Lung (tissue), 11 donors: ENCODE measurements at regions not wholly inside any gene's neighbourhood (a gene's known extent, or its start where the extent isn't known, plus 50 kb on each side); places are given as distances from the start of the nearest gene placed in this dataset.

ENCODE experiments used
- ATAC-seq: fragments of 200-7000 bp; cut with Tn5 transposase; one replicate; pipeline ENCODE4 v1.9.1; 2020; ENCODE audit warnings: moderate number of reproducible peaks; ENCODE audit not compliant: insufficient read depth, low FRiP score
- DNase-seq, 3 donors: peaks; one replicate each; pipeline ENCODE4 v3.0.0-alpha.2; 2013 to 2017
- H3K27ac ChIP-seq, 2 donors: one replicate each; pipeline ENCODE4 v1.5.1; 2013; ENCODE audit warnings: mild to moderate bottlenecking in 2 of 2, moderate library complexity in 2 of 2, control low read depth in 1 of 2, inconsistent platforms in 1 of 2, low read depth in 1 of 2, low read length in 1 of 2
- H3K27me3 ChIP-seq, 3 donors: one replicate each; pipeline ENCODE4 v1.5.1; 2013; ENCODE audit warnings: low read length in 2 of 3; ENCODE audit not compliant: control insufficient read depth in 3 of 3, insufficient read depth in 3 of 3
- H3K36me3 ChIP-seq, 4 donors: one replicate each; pipeline ENCODE4 v1.5.1; 2013; ENCODE audit warnings: low read length in 4 of 4, mild to moderate bottlenecking in 1 of 4, moderate library complexity in 1 of 4; ENCODE audit not compliant: control insufficient read depth in 4 of 4, insufficient read depth in 4 of 4
- H3K4me1 ChIP-seq, 5 donors: one replicate each; pipeline ENCODE4 v1.5.1; 2013; ENCODE audit warnings: low read length in 5 of 5, mild to moderate bottlenecking in 2 of 5, moderate library complexity in 1 of 5; ENCODE audit not compliant: control insufficient read depth in 5 of 5, insufficient read depth in 5 of 5
- H3K4me3 ChIP-seq: one replicate; pipeline ENCODE4 v1.5.1; 2013; ENCODE audit warnings: mild to moderate bottlenecking, control low read depth, moderate library complexity
- H3K9ac ChIP-seq, 2 donors: one replicate each; pipeline ENCODE4 v1.5.1; 2013; ENCODE audit warnings: low read length in 2 of 2, control low read depth in 1 of 2; ENCODE audit not compliant: insufficient read depth in 1 of 2
- H3K9me3 ChIP-seq, 4 donors: one replicate each; pipeline ENCODE4 v1.5.1; 2013; ENCODE audit warnings: low read length in 3 of 4, mild to moderate bottlenecking in 1 of 4, moderate library complexity in 1 of 4; ENCODE audit not compliant: control insufficient read depth in 4 of 4, insufficient read depth in 3 of 4
- WGBS, 2 donors: extraction: QIAGEN DNeasy Blood & Tissue Kit; methylation state at CpG; one replicate each; pipeline ENCODE4 v1.1.7; 2013; 5-methylcytosine and 5-hydroxymethylcytosine counted together
- TF ChIP-seq, protein P1 (sequence below): IDR thresholded peaks from 2 replicates; pipeline ENCODE4 v1.5.1; 2012; ENCODE audit warnings: mild to moderate bottlenecking; ENCODE audit errors: control extremely low read depth, extremely low read depth
- donor health status: control.
- donor health status: control.
- donor health status: Bipolar disorder and iron deficiency.
- donor health status: healthy.
- donor health status: DM: yes; HTN: yes; CAD: no.

GRCh38 chr5:124200381-124200780 is 546.1 kb downstream of the ZNF608 start:
- H3K9me3 ChIP-seq = peaks cover 0 to 10% (median 4%) of the 10 kb centered on the region in 4 donors
- H3K36me3 ChIP-seq = no peaks in the 10 kb centered on the region
- 68 to 80% methylated on average over 1 of the region's 1 CpG for WGBS, 2 donors
- H3K9ac ChIP-seq = no peak overlapping the region
- H3K4me1 ChIP-seq = peaks cover 0 to 7% (median 3%) of the 10 kb centered on the region in 5 donors
- ATAC-seq = no peak
- no peak overlapping the region for H3K27ac ChIP-seq
- H3K27me3 ChIP-seq = no peaks in the 10 kb centered on the region
- no peak overlapping the region for H3K4me3 ChIP-seq
- TF ChIP-seq, protein P1, sequence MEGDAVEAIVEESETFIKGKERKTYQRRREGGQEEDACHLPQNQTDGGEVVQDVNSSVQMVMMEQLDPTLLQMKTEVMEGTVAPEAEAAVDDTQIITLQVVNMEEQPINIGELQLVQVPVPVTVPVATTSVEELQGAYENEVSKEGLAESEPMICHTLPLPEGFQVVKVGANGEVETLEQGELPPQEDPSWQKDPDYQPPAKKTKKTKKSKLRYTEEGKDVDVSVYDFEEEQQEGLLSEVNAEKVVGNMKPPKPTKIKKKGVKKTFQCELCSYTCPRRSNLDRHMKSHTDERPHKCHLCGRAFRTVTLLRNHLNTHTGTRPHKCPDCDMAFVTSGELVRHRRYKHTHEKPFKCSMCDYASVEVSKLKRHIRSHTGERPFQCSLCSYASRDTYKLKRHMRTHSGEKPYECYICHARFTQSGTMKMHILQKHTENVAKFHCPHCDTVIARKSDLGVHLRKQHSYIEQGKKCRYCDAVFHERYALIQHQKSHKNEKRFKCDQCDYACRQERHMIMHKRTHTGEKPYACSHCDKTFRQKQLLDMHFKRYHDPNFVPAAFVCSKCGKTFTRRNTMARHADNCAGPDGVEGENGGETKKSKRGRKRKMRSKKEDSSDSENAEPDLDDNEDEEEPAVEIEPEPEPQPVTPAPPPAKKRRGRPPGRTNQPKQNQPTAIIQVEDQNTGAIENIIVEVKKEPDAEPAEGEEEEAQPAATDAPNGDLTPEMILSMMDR = no peak
- DNase-seq = no peak

DNA sequence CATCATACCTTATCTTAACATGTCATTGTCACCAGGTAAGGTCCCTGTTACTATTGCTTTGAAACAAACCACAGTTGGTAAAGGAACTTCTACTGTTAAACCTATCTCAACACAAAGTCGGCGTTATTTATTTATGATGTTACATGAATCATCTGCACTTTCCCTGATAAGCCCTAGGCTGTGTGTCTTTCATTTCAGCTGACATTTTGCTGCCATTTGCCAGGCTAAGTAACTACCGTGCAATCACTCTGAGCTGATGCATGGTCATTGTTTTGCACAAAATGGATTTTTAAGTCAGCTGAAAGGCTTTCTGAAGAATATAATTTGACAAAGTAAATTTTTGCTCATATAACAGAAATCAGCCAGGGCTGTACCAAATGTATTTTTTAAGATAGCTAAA is 546.5 kb downstream of the ZNF608 start:
- H3K4me1 ChIP-seq = peaks cover 0 to 7% (median 3%) of the 10 kb centered on the region in 5 donors
- no peak overlapping the region for H3K9ac ChIP-seq
- H3K4me3 ChIP-seq = no peak overlapping the region
- H3K36me3 ChIP-seq = no peaks in the 10 kb centered on the region
- H3K27ac ChIP-seq = no peak overlapping the region
- no peak for DNase-seq
- TF ChIP-seq, protein P1 = no peak
- H3K9me3 ChIP-seq = peaks cover 0 to 10% (median 4%) of the 10 kb centered on the region in 4 donors
- no peaks in the 10 kb centered on the region for H3K27me3 ChIP-seq
- WGBS, 2 donors = 75 to 80% methylated on average over 3 of the region's 3 CpGs
- ATAC-seq = no peak

GRCh38 chr5:124195411-124195810 is 551.0 kb downstream of the ZNF608 start:
- no peak for DNase-seq
- peaks cover 0 to 2% (median 0%) of the 10 kb centered on the region in 4 donors for H3K9me3 ChIP-seq
- no peak overlapping the region for H3K9ac ChIP-seq
- TF ChIP-seq, protein P1 = no peak
- no peaks in the 10 kb centered on the region for H3K36me3 ChIP-seq
- H3K27ac ChIP-seq = no peak overlapping the region
- ATAC-seq = no peak
- no peaks in the 10 kb centered on the region for H3K27me3 ChIP-seq
- H3K4me1 ChIP-seq = peaks cover 0 to 7% (median 6%) of the 10 kb centered on the region in 5 donors
- 78 to 84% methylated on average over 2 of the region's 2 CpGs for WGBS, 2 donors
- H3K4me3 ChIP-seq = no peak overlapping the region

- Histone ChIP-seq H3K9ac (no peak overlapping the region), H3K36me3 (no peaks in the 10 kb centered on the region), H3K27me3 (no peaks in the 10 kb centered on the region), H3K27ac (no peak overlapping the region), H3K9me3 (peaks cover 0 to 2% (median 0%) of the 10 kb centered on the region in 4 donors), H3K4me3 (no peak overlapping the region), H3K4me1 (peaks cover 0 to 7% (median 6%) of the 10 kb centered on the region in 5 donors)
- WGBS, 2 donors = 76 to 84% methylated on average over 7 of the region's 7 CpGs
- ATAC-seq (no peak), DNase-seq (peak in 1 of 3 donors; percentile 50)
- TF ChIP-seq, protein P1 = no peak
Measured at GRCh38 chr5:124194282-124194681, 552.2 kb downstream of the ZNF608 start.
